Neuronal stem cell (in vitro differentiated cells): ENCODE measurements at regions not wholly inside any gene's neighbourhood (a gene's known extent, or its start where the extent isn't known, plus 50 kb on each side); places are given as distances from the start of the nearest gene placed in this dataset.

ENCODE experiments used
- DNase-seq: peaks from one replicate; pipeline ENCODE4 v3.0.0-alpha.2; 2013; ENCODE audit warnings: low spot score
- H2AFZ ChIP-seq: one replicate; pipeline ENCODE4 v1.6.1; 2013; ENCODE audit warnings: mild to moderate bottlenecking, low read length, inconsistent platforms
- H2AK5ac ChIP-seq: 2 replicates; pipeline ENCODE4 v1.6.1; 2013; ENCODE audit warnings: low read depth, mild to moderate bottlenecking, inconsistent platforms, low read length, moderate library complexity, mixed read lengths
- H2BK120ac ChIP-seq: 2 replicates; pipeline ENCODE4 v1.6.1; 2013; ENCODE audit warnings: low read depth, mild to moderate bottlenecking, inconsistent platforms, low read length, moderate library complexity, mixed read lengths
- H2BK12ac ChIP-seq: one replicate; pipeline ENCODE4 v1.6.1; 2013; ENCODE audit warnings: low read length, inconsistent platforms
- H2BK15ac ChIP-seq: 2 replicates; pipeline ENCODE4 v1.6.1; 2013; ENCODE audit warnings: mild to moderate bottlenecking, low read length, inconsistent platforms, mixed read lengths
- H2BK5ac ChIP-seq: one replicate; pipeline ENCODE4 v1.6.1; 2013; ENCODE audit warnings: inconsistent platforms, mild to moderate bottlenecking, low read length, moderate library complexity
- H3K14ac ChIP-seq: one replicate; pipeline ENCODE4 v1.6.1; 2013; ENCODE audit warnings: low read length, inconsistent platforms
- H3K18ac ChIP-seq: 2 replicates; pipeline ENCODE4 v1.6.1; 2013; ENCODE audit warnings: low read length, inconsistent platforms
- H3K23ac ChIP-seq: 2 replicates; pipeline ENCODE4 v1.6.1; 2013; ENCODE audit warnings: low read depth, mild to moderate bottlenecking, mixed read lengths, low read length, inconsistent platforms; ENCODE audit not compliant: poor library complexity
- H3K27ac ChIP-seq: replicated peaks from 3 replicates; pipeline ENCODE4 v1.5.1; 2013; ENCODE audit warnings: low read length, inconsistent platforms
- H3K27me3 ChIP-seq, 3 experiments: 2 replicates each; pipeline ENCODE4 v1.6.1; 2013; ENCODE audit warnings: low read length in 3 of 3, mild to moderate bottlenecking in 2 of 3, inconsistent platforms in 1 of 3, low read depth in 1 of 3, mixed read lengths in 1 of 3, moderate library complexity in 1 of 3; ENCODE audit not compliant: control insufficient read depth in 3 of 3, insufficient read depth in 3 of 3
- H3K36me3 ChIP-seq, 2 donors: replicated peaks in 1 of 2; 2 replicates each; pipeline ENCODE4 v1.6.1; 2013; ENCODE audit warnings: low read length in 2 of 2; ENCODE audit not compliant: control insufficient read depth in 2 of 2, insufficient read depth in 2 of 2
- H3K4ac ChIP-seq: 2 replicates; pipeline ENCODE4 v1.6.1; 2013; ENCODE audit warnings: inconsistent platforms, mild to moderate bottlenecking, low read length, moderate library complexity
- H3K4me1 ChIP-seq, 2 donors: 1 replicate in 1 of 2; 2 replicates in 1 of 2; pipeline ENCODE4 v1.6.1; 2013; ENCODE audit warnings: low read length in 2 of 2, low read depth in 1 of 2; ENCODE audit not compliant: control insufficient read depth in 2 of 2, insufficient read depth in 1 of 2
- H3K4me2 ChIP-seq: one replicate; pipeline ENCODE4 v1.6.1; 2013; ENCODE audit warnings: mild to moderate bottlenecking, low read length, inconsistent platforms; ENCODE audit not compliant: insufficient read depth, poor library complexity, severe bottlenecking
- H3K4me3 ChIP-seq, 2 donors: 2 replicates each; pipeline ENCODE4 v1.5.1; 2013; ENCODE audit warnings: low read length in 2 of 2, mild to moderate bottlenecking in 2 of 2, inconsistent platforms in 1 of 2, moderate library complexity in 1 of 2
- H3K79me1 ChIP-seq: one replicate; pipeline ENCODE4 v1.6.1; 2013; ENCODE audit warnings: low read depth, mild to moderate bottlenecking, inconsistent platforms, low read length, moderate library complexity
- H3K9ac ChIP-seq: one replicate; pipeline ENCODE4 v1.6.1; 2013; ENCODE audit warnings: mild to moderate bottlenecking, low read depth, low read length, inconsistent platforms; ENCODE audit not compliant: poor library complexity
- H3K9me3 ChIP-seq, 2 donors: replicated peaks in 1 of 2; 2 replicates each; pipeline versions ENCODE3 to v1.6.1; 2013; ENCODE audit warnings: low read length in 2 of 2, mild to moderate bottlenecking in 2 of 2, inconsistent platforms in 1 of 2, low read depth in 1 of 2, mixed read lengths in 1 of 2, moderate library complexity in 1 of 2; ENCODE audit not compliant: control insufficient read depth in 2 of 2, insufficient read depth in 1 of 2
- H4K8ac ChIP-seq: one replicate; pipeline ENCODE4 v1.6.1; 2013; ENCODE audit warnings: low read depth, mild to moderate bottlenecking, inconsistent platforms, low read length, moderate library complexity
- H4K91ac ChIP-seq: one replicate; pipeline ENCODE4 v1.6.1; 2013; ENCODE audit warnings: low read length, low read depth, mild to moderate bottlenecking, inconsistent platforms; ENCODE audit not compliant: poor library complexity
- WGBS, 2 donors: extraction: QIAGEN DNeasy Blood & Tissue Kit; methylation state at CpG; one replicate each; pipeline ENCODE4 v1.1.7; 2013; ENCODE audit warnings: missing lambda C conversion rate in 2 of 2, mixed read lengths in 1 of 2; ENCODE audit not compliant: insufficient read length in 2 of 2, insufficient replicate concordance in 1 of 2; ENCODE audit errors: extremely low coverage in 2 of 2; 5-methylcytosine and 5-hydroxymethylcytosine counted together

DNA sequence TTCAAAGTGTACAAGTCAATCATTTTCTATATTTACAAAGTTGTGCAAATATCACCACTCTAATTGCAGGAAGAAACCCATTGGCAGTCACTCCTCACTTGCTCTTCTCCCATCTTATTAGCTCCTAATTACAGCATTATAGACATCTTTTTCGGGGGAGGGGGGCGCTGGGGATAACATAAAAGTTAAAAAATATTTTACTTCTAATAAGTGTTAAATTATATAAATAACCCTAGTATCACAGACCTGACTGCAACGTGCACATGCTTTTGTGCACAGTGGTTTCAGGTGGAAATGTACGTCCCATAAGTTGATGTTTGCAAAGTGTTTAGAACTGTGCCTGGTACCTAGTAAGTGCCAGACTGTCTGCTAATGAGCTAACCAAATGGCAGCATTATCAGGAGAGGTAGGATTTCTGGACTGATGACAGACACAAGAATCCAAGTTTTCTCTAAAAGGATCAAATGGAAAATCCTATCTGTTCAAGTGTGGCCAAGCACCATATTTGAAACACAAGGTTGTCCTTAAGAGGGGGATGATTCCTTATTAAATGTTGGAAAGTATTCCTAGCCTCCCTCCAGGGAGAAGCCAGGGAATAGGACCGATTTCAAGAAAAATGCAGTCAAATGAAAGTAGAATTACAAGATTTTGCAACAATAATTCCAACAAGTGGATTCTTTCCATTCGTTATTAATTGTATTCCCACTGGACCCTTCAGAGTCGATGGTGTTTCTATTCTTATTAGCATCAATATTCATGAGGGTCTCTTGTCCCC lies 70.0 kb downstream of the ACKR3 start:
- H2BK5ac ChIP-seq, result no peak overlapping the region
- H3K4ac ChIP-seq, result no peak overlapping the region
- H2BK12ac ChIP-seq, result no peak overlapping the region
- no peak overlapping the region for H3K9ac ChIP-seq
- WGBS, 2 donors, result no CpG with 5 or more reads among the region's 7 CpGs
- no peaks in the 10 kb centered on the region for H3K79me1 ChIP-seq
- no peaks in the 10 kb centered on the region for H3K27me3 ChIP-seq
- no peak overlapping the region for H3K4me2 ChIP-seq
- H2BK120ac ChIP-seq, result no peak overlapping the region
- no peak overlapping the region for H3K27ac ChIP-seq
- H3K4me1 ChIP-seq, result no peaks in the 10 kb centered on the region
- H4K8ac ChIP-seq, result no peak overlapping the region
- no peak overlapping the region for H2BK15ac ChIP-seq
- H3K23ac ChIP-seq, result no peak overlapping the region
- no peak overlapping the region for H4K91ac ChIP-seq
- peaks cover 2 to 40% of the 10 kb centered on the region in 2 donors for H3K9me3 ChIP-seq
- no peak overlapping the region for H2AFZ ChIP-seq
- no peak overlapping the region for H3K18ac ChIP-seq
- DNase-seq, result no peak
- H3K4me3 ChIP-seq, result no peak overlapping the region
- no peak overlapping the region for H2AK5ac ChIP-seq
- no peaks in the 10 kb centered on the region for H3K36me3 ChIP-seq
- H3K14ac ChIP-seq, result no peak overlapping the region

DNA sequence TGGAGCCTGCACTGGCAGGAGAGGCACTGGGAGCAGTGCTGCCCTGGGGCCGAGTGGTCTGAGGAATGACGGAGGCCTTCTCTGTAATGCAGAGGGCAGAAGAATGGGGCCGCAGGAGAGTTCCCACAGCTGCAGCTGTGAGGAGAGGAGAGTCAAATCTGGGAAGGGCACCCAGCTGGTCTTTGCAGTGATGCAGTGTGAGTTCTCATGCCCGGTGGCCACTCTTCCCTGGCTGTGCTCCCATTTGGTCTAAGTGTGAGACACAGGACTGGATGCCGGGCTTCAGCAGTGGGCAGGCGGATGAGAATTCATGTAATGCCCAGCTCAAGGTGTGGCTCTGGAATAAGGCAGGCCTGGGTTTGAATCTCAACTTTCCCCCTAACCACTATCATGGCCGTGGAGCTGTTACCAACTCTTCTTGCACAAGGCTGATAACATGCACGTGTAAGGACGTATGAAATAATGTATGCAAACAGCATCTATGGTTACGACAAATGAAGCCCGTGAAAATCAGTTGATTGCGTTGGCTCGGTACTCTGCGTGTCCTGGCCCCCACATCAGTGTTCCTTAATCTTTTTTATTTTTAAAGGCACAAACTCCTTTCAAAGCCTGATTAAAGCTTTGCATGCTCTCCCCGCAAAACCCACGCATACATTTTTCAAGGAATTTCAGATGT lies 71.6 kb downstream of the ACKR3 start:
- H3K27me3 ChIP-seq, result no peaks in the 10 kb centered on the region
- no peak overlapping the region for H3K23ac ChIP-seq
- no peak overlapping the region for H3K4ac ChIP-seq
- no peak overlapping the region for H2AK5ac ChIP-seq
- peak overlapping the region; percentile 67 for H3K18ac ChIP-seq
- no peak overlapping the region for H3K4me2 ChIP-seq
- WGBS, 2 donors, result no CpG with 5 or more reads among the region's 16 CpGs
- H3K79me1 ChIP-seq, result no peaks in the 10 kb centered on the region
- H2BK15ac ChIP-seq, result peak overlapping the region; percentile 4
- H3K9ac ChIP-seq, result no peak overlapping the region
- no peak overlapping the region for H3K4me3 ChIP-seq
- H4K8ac ChIP-seq, result no peak overlapping the region
- peaks cover 2 to 40% of the 10 kb centered on the region in 2 donors for H3K9me3 ChIP-seq
- H3K14ac ChIP-seq, result no peak overlapping the region
- no peak overlapping the region for H2BK5ac ChIP-seq
- H3K4me1 ChIP-seq, result no peaks in the 10 kb centered on the region
- no peak overlapping the region for H2AFZ ChIP-seq
- no peak overlapping the region for H2BK120ac ChIP-seq
- H4K91ac ChIP-seq, result no peak overlapping the region
- no peak for DNase-seq
- no peak overlapping the region for H3K27ac ChIP-seq
- no peak overlapping the region for H2BK12ac ChIP-seq
- H3K36me3 ChIP-seq, result no peaks in the 10 kb centered on the region

DNA sequence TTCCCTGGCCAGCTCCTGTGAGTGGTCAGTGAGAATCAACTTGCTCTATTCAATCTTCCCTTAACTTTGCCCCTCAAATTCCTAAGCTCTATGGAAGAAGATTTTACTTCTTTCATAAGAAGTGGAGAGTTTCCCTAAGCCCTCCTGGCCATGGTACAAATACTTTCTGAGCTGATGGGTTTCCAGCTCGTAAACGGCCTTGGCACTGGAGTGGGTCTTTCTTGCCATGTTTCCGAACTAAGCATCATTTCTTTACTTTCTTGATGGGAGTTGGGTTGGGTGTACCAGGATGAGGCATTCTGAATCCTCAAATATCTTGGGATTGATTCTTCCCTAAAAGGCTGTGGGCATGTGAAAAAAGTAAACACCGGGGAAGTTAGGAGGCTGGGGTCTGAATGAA lies 72.5 kb downstream of the ACKR3 start:
- peak overlapping the region; percentile 21 for H2AFZ ChIP-seq
- H3K4me2 ChIP-seq, result no peak overlapping the region
- no peak overlapping the region for H2BK5ac ChIP-seq
- H4K8ac ChIP-seq, result no peak overlapping the region
- H3K27me3 ChIP-seq, result no peaks in the 10 kb centered on the region
- H4K91ac ChIP-seq, result no peak overlapping the region
- no peak overlapping the region for H2BK15ac ChIP-seq
- no peak overlapping the region for H3K18ac ChIP-seq
- WGBS, 2 donors, result no CpG with 5 or more reads among the region's 4 CpGs
- no peak overlapping the region for H3K4me3 ChIP-seq
- H2BK12ac ChIP-seq, result no peak overlapping the region
- no peak overlapping the region for H2BK120ac ChIP-seq
- H3K9ac ChIP-seq, result no peak overlapping the region
- no peak overlapping the region for H2AK5ac ChIP-seq
- no peak overlapping the region for H3K14ac ChIP-seq
- no peak overlapping the region for H3K4ac ChIP-seq
- no peaks in the 10 kb centered on the region for H3K79me1 ChIP-seq
- H3K23ac ChIP-seq, result no peak overlapping the region
- no peak for DNase-seq
- no peaks in the 10 kb centered on the region for H3K36me3 ChIP-seq
- H3K4me1 ChIP-seq, result no peaks in the 10 kb centered on the region
- no peak overlapping the region for H3K27ac ChIP-seq
- H3K9me3 ChIP-seq, result peaks cover 2 to 37% of the 10 kb centered on the region in 2 donors

DNA sequence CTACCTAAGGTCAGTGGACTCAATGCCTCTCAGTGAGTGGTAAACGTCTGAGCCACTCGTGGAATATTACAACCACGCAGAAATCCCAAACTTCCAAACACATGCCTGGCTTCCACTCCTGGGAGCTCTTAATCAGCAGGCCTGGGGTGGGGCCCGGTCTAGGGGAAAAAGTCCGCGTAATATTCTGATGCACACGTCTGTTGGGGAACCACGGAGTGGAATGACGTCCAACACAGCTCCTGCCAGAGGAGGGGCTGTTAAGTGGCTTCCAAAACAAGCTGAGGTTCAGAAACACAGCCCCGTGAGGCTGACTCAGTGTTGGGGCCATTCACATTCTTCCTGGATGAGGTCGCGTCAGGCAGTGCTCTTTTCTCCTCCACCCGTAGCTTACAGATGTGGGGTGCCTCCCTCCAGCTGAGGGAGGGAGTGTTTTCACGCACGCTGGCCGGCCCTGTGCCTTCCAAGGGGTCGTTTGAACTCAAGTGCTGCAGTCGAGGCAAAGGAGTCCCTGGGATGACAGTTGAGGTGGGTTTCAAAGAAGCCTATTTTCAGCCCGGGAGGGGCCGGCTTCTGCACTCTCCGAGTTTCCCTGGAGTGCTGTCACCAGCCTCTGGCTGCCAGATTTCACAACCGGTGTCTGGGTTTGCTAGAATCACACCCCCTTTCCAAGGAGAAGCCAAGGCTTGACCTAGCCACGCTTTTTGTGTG lies 73.1 kb downstream of the ACKR3 start:
- Histone ChIP-seq H3K4ac (no peak overlapping the region), H3K4me1 (no peaks in the 10 kb centered on the region), H2AFZ (peak overlapping the region; percentile 21), H3K27ac (no peak overlapping the region), H4K8ac (no peak overlapping the region), H3K9ac (no peak overlapping the region), H3K27me3 (no peaks in the 10 kb centered on the region), H3K14ac (no peak overlapping the region), H2BK15ac (no peak overlapping the region), H3K4me3 (no peak overlapping the region), H3K23ac (no peak overlapping the region), H3K9me3 (peaks cover 2 to 37% of the 10 kb centered on the region in 2 donors), H3K36me3 (no peaks in the 10 kb centered on the region), H3K79me1 (no peaks in the 10 kb centered on the region), H3K18ac (no peak overlapping the region), H2BK5ac (no peak overlapping the region), H2AK5ac (no peak overlapping the region), H3K4me2 (no peak overlapping the region), H4K91ac (no peak overlapping the region), H2BK12ac (no peak overlapping the region), H2BK120ac (no peak overlapping the region)
- WGBS, 2 donors, result no CpG with 5 or more reads among the region's 23 CpGs
- DNase-seq, result no peak
